ENCODE measurements at regions not wholly inside any gene's neighbourhood (a gene's known extent, or its start where the extent isn't known, plus 50 kb on each side); places are given as distances from the start of the nearest gene placed in this dataset.

- intact Hi-C loops (cut with micrococcal nuclease): no loop called here
- no peak overlapping the region for H3K27ac Mint-ChIP-seq
- no peak overlapping the region for H3K4me3 Mint-ChIP-seq
- Histone ChIP-seq H3K27me3 (replicated peaks in 1 of 4; ENCODE audit: control extremely low read depth in 1 of 4, control insufficient read depth in 3 of 4, insufficient read depth in 4 of 4, low read length in 3 of 4) (peaks cover 0 to 4% (median 2%) of the 10 kb centered on the region in 4 experiments), H3K9ac (ENCODE audit: low read length) (no peak overlapping the region), H3K4me1 (ENCODE audit: control insufficient read depth in 2 of 2, insufficient read depth in 2 of 2, low read length in 2 of 2) (no peaks in the 10 kb centered on the region), H2AFZ (ENCODE audit: insufficient read depth, low read depth, low read length, poor library complexity, severe bottlenecking) (no peak overlapping the region), H3K4me2 (replicated peaks; ENCODE audit: low read depth, low read length, poor library complexity, severe bottlenecking) (no peak overlapping the region), H4K20me1 (ENCODE audit: control insufficient read depth, insufficient read depth, low read length, poor library complexity, severe bottlenecking) (no peaks in the 10 kb centered on the region), H3K79me2 (ENCODE audit: control insufficient read depth, insufficient read depth, low read length) (no peaks in the 10 kb centered on the region), H3K9me3 (ENCODE audit: control extremely low read depth in 1 of 3, control insufficient read depth in 2 of 3, insufficient read depth in 1 of 3, low read length in 2 of 3) (no peaks in the 10 kb centered on the region), H3K36me3 (replicated peaks in 1 of 2; ENCODE audit: control extremely low read depth in 1 of 2, control insufficient read depth in 1 of 2, extremely low read depth in 1 of 2, insufficient read depth in 2 of 2, low read length in 1 of 2) (no peaks in the 10 kb centered on the region), H3K27ac (ENCODE audit: low read length in 2 of 2) (no peak overlapping the region), H3K4me3 (ENCODE audit: control extremely low read depth in 1 of 5, extremely low read depth in 1 of 5, insufficient read depth in 1 of 5, low read depth in 2 of 5, low read length in 4 of 5) (no peak overlapping the region)
- DNase-seq: no peak
- WGBS (ENCODE audit: insufficient coverage): 100% methylated on average over 1 of the region's 4 CpGs
- H3K9me3 Mint-ChIP-seq (ENCODE audit: insufficient read depth): no peaks in the 10 kb centered on the region
- no peaks in the 10 kb centered on the region for H3K4me1 Mint-ChIP-seq
- CTCF ChIA-PET: no interaction called here
- POLR2A ChIA-PET: no interaction called here
- peaks cover 46% of the 10 kb centered on the region for H3K27me3 Mint-ChIP-seq
- TF ChIP-seq, protein P1, sequence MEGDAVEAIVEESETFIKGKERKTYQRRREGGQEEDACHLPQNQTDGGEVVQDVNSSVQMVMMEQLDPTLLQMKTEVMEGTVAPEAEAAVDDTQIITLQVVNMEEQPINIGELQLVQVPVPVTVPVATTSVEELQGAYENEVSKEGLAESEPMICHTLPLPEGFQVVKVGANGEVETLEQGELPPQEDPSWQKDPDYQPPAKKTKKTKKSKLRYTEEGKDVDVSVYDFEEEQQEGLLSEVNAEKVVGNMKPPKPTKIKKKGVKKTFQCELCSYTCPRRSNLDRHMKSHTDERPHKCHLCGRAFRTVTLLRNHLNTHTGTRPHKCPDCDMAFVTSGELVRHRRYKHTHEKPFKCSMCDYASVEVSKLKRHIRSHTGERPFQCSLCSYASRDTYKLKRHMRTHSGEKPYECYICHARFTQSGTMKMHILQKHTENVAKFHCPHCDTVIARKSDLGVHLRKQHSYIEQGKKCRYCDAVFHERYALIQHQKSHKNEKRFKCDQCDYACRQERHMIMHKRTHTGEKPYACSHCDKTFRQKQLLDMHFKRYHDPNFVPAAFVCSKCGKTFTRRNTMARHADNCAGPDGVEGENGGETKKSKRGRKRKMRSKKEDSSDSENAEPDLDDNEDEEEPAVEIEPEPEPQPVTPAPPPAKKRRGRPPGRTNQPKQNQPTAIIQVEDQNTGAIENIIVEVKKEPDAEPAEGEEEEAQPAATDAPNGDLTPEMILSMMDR (IDR thresholded peaks at IDR 0.05): no peak
- TF ChIP-seq EZH2 (IDR thresholded peaks at IDR 0.05; ENCODE audit: borderline replicate concordance, insufficient read depth, low read depth, low read length, poor library complexity, severe bottlenecking): no peak
- no peak for ATAC-seq (ENCODE audit: low read depth)
Measured at GRCh38 chr6:137545073-137545472, 50.9 kb upstream of the OLIG3 start.

DNA sequence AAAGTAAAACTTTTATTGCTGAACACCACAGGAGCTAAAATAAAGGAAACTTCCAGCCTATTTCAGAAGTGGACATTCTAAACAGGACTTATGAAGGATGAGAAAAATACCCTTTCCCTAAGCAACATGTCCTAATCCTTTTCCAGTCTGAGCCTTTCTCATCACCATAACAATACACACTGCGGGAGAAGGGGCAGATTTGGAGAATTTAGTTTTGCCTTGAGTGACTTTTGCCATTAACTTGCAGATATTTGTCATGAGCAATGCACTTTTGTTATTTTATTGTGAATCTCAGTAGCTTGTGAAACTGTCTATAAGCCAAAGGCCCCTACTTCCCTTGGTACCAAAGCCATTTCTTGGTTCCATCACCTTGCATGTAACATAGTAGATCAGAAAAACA, 53.0 kb upstream of the OLIG3 start:
- Histone ChIP-seq H3K4me3 (ENCODE audit: control extremely low read depth in 1 of 5, extremely low read depth in 1 of 5, insufficient read depth in 1 of 5, low read depth in 2 of 5, low read length in 4 of 5) (no peak overlapping the region), H3K4me2 (replicated peaks; ENCODE audit: low read depth, low read length, poor library complexity, severe bottlenecking) (no peak overlapping the region), H3K4me1 (ENCODE audit: control insufficient read depth in 2 of 2, insufficient read depth in 2 of 2, low read length in 2 of 2) (no peaks in the 10 kb centered on the region), H3K9me3 (ENCODE audit: control extremely low read depth in 1 of 3, control insufficient read depth in 2 of 3, insufficient read depth in 1 of 3, low read length in 2 of 3) (no peaks in the 10 kb centered on the region), H3K9ac (ENCODE audit: low read length) (no peak overlapping the region), H2AFZ (ENCODE audit: insufficient read depth, low read depth, low read length, poor library complexity, severe bottlenecking) (no peak overlapping the region), H3K27me3 (replicated peaks in 1 of 4; ENCODE audit: control extremely low read depth in 1 of 4, control insufficient read depth in 3 of 4, insufficient read depth in 4 of 4, low read length in 3 of 4) (peaks cover 0 to 4% (median 2%) of the 10 kb centered on the region in 4 experiments), H3K79me2 (ENCODE audit: control insufficient read depth, insufficient read depth, low read length) (no peaks in the 10 kb centered on the region), H4K20me1 (ENCODE audit: control insufficient read depth, insufficient read depth, low read length, poor library complexity, severe bottlenecking) (no peaks in the 10 kb centered on the region), H3K36me3 (replicated peaks in 1 of 2; ENCODE audit: control extremely low read depth in 1 of 2, control insufficient read depth in 1 of 2, extremely low read depth in 1 of 2, insufficient read depth in 2 of 2, low read length in 1 of 2) (no peaks in the 10 kb centered on the region), H3K27ac (ENCODE audit: low read length in 2 of 2) (no peak overlapping the region)
- WGBS (ENCODE audit: insufficient coverage): no CpG with 5 or more reads among the region's 1 CpG
- Mint-ChIP-seq H3K4me1 (no peaks in the 10 kb centered on the region), H3K9me3 (ENCODE audit: insufficient read depth) (no peaks in the 10 kb centered on the region), H3K27ac (no peak overlapping the region), H3K27me3 (peaks cover 40% of the 10 kb centered on the region), H3K4me3 (no peak overlapping the region)
- ChIA-PET CTCF (no interaction called here), POLR2A (no interaction called here)
- DNase-seq: no peak
- no peak for ATAC-seq (ENCODE audit: low read depth)
- intact Hi-C loops (cut with micrococcal nuclease): no loop called here
- TF ChIP-seq EZH2 (IDR thresholded peaks at IDR 0.05; ENCODE audit: borderline replicate concordance, insufficient read depth, low read depth, low read length, poor library complexity, severe bottlenecking): no peak
- TF ChIP-seq, protein P1 (IDR thresholded peaks at IDR 0.05): no peak
